Amniotic epithelial cell (primary cell): ENCODE measurements at regions not wholly inside any gene's neighbourhood (a gene's known extent, or its start where the extent isn't known, plus 50 kb on each side); places are given as distances from the start of the nearest gene placed in this dataset.
"Not testable (repeated sequence)": the region's sequence is repeated elsewhere in the genome, so short reads cannot be mapped to it uniquely, and the experiment has no call there.

Experiments used
- DNase-seq: peaks from one replicate; pipeline ENCODE4 v3.0.0-alpha.2; 2010; ENCODE audit warnings: low read depth

DNA sequence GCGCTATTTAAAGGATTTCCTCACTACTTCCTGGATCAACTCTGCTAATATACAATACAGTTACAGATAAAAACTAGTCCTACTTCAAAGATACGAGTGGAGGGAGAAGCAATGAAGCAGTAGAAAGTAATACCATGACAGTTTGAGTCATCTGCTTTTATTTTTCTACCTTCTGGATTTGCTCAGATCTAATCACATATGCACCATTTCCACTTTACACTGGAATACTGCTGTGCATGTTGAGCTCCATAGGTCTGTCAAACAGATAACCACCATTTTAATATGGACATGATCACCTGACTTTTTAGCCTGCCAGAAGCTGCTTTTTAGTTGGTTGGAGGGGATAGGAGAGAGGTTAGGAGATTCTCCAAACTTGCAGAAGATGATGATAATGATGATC, 92.5 kb downstream of the MMUT start:
- DNase-seq, result no peak

GRCh38 chr6:49366539-49366938, 96.5 kb downstream of the MMUT start:
- no peak for DNase-seq

- no peak for DNase-seq
Observed at GRCh38 chr6:49348561-49348960, 114.5 kb downstream of the MMUT start.

- no peak for DNase-seq
Observed at GRCh38 chr6:49342410-49342809, 120.6 kb downstream of the MMUT start.

- DNase-seq, result no peak
Observed at GRCh38 chr6:49341869-49342268, 121.2 kb downstream of the MMUT start.

DNA sequence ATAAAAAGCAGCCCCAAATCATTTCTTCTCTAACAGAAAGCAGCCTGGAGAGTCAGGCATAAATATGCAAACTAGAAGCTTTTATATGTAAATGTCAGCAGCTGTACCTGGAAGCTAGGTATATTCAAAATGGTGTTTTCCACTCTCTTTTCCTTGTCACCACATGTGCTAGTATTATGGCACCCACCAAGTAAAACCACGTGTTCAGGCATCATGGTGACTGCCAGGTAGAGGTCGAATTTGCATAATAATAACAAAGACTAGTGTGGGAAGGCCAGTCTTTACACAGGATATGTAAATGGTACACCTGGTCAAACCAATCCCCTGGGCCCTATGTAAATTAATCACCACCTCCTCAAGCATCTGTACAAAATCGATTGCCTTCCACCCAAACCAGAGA, 124.0 kb downstream of the MMUT start:
- DNase-seq, result no peak

DNA sequence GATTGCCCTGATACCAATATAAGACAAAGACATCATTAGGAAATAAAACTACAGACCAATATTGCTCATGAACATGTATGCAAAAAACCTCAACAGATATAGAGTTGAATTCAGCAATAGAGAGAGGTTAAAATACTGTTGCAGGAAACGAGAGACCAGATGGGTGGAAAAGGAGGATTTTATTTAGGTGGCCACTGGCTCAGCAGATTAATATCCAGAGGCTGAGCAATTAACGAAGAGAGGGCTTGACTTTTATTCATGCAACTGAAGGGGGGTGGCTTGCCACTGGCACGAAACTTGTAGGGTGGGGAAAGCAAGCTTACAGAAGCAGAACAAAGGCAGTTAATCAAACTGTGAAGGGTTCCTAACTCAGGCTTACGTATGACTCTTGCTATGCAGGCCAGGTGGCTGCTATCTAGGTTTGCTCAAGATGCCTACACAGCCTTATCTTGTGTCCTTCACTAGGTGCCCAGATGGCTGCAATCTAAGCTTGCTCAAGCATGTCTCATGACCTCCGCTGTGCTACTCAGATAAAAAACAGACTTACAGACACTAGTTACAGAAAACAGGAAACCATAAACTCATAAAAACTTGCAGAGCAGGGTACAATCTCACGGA, 126.4 kb downstream of the MMUT start:
- peak; percentile 99 for DNase-seq

- no peak for DNase-seq
Observed at GRCh38 chr6:49333345-49334125, 129.5 kb downstream of the MMUT start.

GRCh38 chr6:49332781-49333180, 130.3 kb downstream of the MMUT start:
- no peak for DNase-seq

GRCh38 chr6:49329186-49329585, 133.9 kb downstream of the MMUT start:
- DNase-seq, result no peak

DNA sequence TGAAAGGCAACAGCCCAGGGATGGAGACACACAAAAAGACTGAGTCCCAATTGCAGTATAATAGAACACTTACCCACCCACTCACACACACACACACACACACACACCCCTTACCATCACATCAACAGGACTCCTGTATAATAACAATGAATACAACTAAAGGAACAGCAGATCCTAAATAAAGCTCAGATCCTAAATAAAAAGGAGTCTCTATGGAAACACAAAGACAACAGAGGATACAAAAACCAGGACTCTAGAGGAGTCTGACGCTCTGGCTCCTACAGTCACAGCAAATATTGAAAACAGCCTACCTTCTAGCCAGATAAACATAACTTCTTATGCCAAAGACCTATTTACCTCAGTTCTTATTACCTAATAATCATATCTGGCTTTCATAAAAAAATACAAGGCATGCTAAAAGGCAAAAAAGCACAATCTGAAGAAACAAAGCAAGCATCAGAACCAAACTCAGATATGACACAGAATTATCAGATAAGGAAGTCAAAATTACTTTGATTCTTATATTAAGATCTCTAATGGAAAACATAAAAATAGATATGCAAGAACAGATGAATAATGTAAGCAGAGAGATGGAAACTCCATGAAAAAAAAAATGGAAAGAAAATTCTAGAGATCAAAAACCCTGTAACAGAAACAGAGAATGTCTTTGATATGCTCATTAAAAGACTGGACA, 134.9 kb downstream of the MMUT start:
- DNase-seq, result no peak

- DNase-seq, result no peak
Observed at GRCh38 chr6:49327571-49327970, 135.5 kb downstream of the MMUT start.

DNA sequence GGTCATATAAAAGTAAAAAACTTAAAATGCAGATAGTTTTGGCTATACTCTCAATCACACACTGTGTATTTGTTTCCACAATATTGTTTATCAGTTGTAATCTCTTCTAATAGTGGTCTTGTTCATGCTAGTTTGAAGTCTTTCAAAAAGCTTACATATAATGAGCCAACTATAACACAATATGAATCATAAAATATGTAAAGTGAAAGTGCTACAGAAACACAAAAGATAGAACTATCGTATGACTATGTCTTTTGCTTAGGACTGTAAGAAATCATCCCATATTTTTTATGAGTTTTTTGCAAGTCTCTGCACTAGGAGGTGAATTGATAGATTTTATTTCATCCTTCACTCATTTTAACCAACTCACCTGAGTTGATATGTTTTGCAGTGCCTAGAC, 136.0 kb downstream of the MMUT start:
- DNase-seq, result no peak

DNA sequence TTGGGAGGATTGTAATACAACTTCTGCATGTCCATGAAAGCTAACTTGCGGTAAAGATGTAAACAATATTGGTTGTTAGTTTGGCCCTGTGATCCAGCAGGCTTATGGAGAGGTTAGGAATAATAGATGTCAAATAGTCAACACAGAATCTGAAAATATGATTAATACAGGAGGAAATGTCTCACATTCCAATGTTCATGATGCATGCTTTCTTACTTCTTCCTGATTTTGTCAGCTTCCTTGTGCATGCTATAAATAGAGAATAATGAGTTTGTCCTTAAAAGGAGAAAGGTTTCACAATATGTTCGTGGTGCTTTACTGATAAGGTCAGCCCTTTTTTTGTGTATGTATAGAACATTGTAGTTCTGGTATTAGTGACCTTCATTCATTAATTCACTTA, 136.7 kb downstream of the MMUT start:
- peak; percentile 71 for DNase-seq

GRCh38 chr6:49325891-49326290, 137.2 kb downstream of the MMUT start:
- no peak for DNase-seq

DNA sequence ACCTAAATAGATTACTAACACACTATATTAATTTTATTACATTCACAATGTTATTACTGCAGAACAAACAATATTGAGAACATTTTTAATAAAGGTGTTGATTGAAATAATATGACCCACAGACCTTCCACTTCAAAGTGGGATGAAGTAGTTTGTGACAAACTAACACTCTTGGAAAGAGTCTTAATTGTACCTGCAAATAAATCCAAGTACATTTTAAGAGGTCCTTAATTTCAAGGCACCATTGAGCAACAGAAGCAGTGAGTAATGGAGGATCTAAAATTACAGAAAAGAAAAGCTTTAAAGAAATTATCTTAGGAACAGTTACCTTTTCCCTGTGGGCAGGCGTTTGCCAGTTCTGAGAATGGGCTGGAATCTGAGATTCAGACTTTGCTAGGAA, 140.2 kb downstream of the MMUT start:
- no peak for DNase-seq

- DNase-seq, result no peak
Observed at GRCh38 chr6:49321561-49322072, 141.4 kb downstream of the MMUT start.

GRCh38 chr6:49305010-49305409, 158.0 kb downstream of the MMUT start:
- no peak for DNase-seq

GRCh38 chr6:49304393-49304792, 158.7 kb downstream of the MMUT start:
- DNase-seq, result not testable (repeated sequence)

- no peak for DNase-seq
Observed at GRCh38 chr6:49300911-49301310, 162.1 kb downstream of the MMUT start.

- no peak for DNase-seq
Observed at GRCh38 chr6:49300443-49300842, 162.6 kb downstream of the MMUT start.

- peak; percentile 20 for DNase-seq
Observed at GRCh38 chr6:49299279-49299678, 163.8 kb downstream of the MMUT start.

DNA sequence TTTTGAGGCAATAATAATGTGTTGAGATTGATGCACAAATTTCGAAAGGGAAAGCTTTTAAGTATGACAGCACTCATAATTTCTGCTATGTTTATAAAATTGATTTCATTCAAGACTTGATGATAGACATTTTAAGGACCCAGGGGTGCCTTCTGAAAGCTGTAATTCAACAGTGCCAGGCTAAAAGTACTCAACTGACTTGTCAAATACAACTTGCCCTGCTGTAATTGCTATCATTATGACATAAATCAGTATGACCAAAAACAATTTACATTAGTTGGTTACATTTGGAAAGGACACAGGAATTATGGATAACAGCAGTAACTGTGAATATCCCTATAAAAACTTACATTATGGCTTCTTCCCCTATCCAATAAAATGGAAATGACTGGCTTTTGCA, 178.9 kb downstream of the MMUT start:
- DNase-seq, result no peak
